ENCODE measurements at regions not wholly inside any gene's neighbourhood (a gene's known extent, or its start where the extent isn't known, plus 50 kb on each side); places are given as distances from the start of the nearest gene placed in this dataset.

- Histone ChIP-seq H3K36me3 (ENCODE audit: control insufficient read depth in 2 of 2, extremely low read depth in 1 of 2, insufficient read depth in 2 of 2, low read length in 2 of 2) (no peaks in the 10 kb centered on the region), H3K27ac (ENCODE audit: control insufficient read depth, insufficient read depth, low read length) (no peak overlapping the region), H4K20me1 (ENCODE audit: control insufficient read depth, extremely low read depth, insufficient read depth, low read length) (no peaks in the 10 kb centered on the region), H3K9me3 (ENCODE audit: control insufficient read depth, low read depth, low read length) (peaks cover 6% of the 10 kb centered on the region), H3K4me3 (ENCODE audit: control insufficient read depth in 2 of 3, extremely low read depth in 1 of 3, insufficient read depth in 2 of 3, low read depth in 1 of 3, low read length in 3 of 3) (no peak overlapping the region), H3K4me2 (ENCODE audit: control insufficient read depth, extremely low read depth, insufficient read depth, low read depth, low read length) (no peak overlapping the region), H3K9ac (ENCODE audit: control insufficient read depth, extremely low read depth, insufficient read depth, low read length) (no peak overlapping the region), H3K9me1 (ENCODE audit: control insufficient read depth, extremely low read depth, insufficient read depth, low read length) (no peaks in the 10 kb centered on the region), H3K79me2 (ENCODE audit: control insufficient read depth, insufficient read depth, low read length) (no peaks in the 10 kb centered on the region), H3K27me3 (ENCODE audit: control insufficient read depth, extremely low read depth, insufficient read depth, low read length) (no peaks in the 10 kb centered on the region), H2AFZ (ENCODE audit: control insufficient read depth, low read length) (no peak overlapping the region), H3K4me1 (ENCODE audit: control insufficient read depth, extremely low read depth, insufficient read depth, low read length) (no peaks in the 10 kb centered on the region)
- TF ChIP-seq CTCF (optimal IDR thresholded peaks at IDR 0.05 in 1 of 3, IDR thresholded peaks at IDR 0.05 in 1 of 3, conservative IDR thresholded peaks at IDR 0.05 in 1 of 3; ENCODE audit: extremely low read depth in 1 of 3, insufficient read depth in 2 of 3, low read length in 3 of 3) (no peak), EZH2 (IDR thresholded peaks at IDR 0.05; ENCODE audit: low read length) (no peak)
- dilution Hi-C loops (cut with MboI; ENCODE audit: extremely low pct_ligation_motif_present, low sequenced_read_pairs): no loop called here
- no peak for DNase-seq (ENCODE audit: low read depth, low spot score)
- no peak for FAIRE-seq
Measured at GRCh38 chr6:39995633-39996032, 61.4 kb upstream of the MOCS1 start.

GRCh38 chr6:39992861-39993622 is 58.8 kb upstream of the MOCS1 start:
- H4K20me1 ChIP-seq (ENCODE audit: control insufficient read depth, extremely low read depth, insufficient read depth, low read length): no peaks in the 10 kb centered on the region
- DNase-seq (ENCODE audit: low read depth, low spot score) (no peak), FAIRE-seq (no peak)
- H3K4me2 ChIP-seq (ENCODE audit: control insufficient read depth, extremely low read depth, insufficient read depth, low read depth, low read length): no peak overlapping the region
- H3K4me3 ChIP-seq (ENCODE audit: control insufficient read depth in 2 of 3, extremely low read depth in 1 of 3, insufficient read depth in 2 of 3, low read depth in 1 of 3, low read length in 3 of 3): no peak overlapping the region
- no peak overlapping the region for H3K9ac ChIP-seq (ENCODE audit: control insufficient read depth, extremely low read depth, insufficient read depth, low read length)
- H3K4me1 ChIP-seq (ENCODE audit: control insufficient read depth, extremely low read depth, insufficient read depth, low read length): no peaks in the 10 kb centered on the region
- no peaks in the 10 kb centered on the region for H3K9me1 ChIP-seq (ENCODE audit: control insufficient read depth, extremely low read depth, insufficient read depth, low read length)
- H2AFZ ChIP-seq (ENCODE audit: control insufficient read depth, low read length): no peak overlapping the region
- no peak overlapping the region for H3K27ac ChIP-seq (ENCODE audit: control insufficient read depth, insufficient read depth, low read length)
- TF ChIP-seq CTCF (optimal IDR thresholded peaks at IDR 0.05 in 1 of 3, IDR thresholded peaks at IDR 0.05 in 1 of 3, conservative IDR thresholded peaks at IDR 0.05 in 1 of 3; ENCODE audit: extremely low read depth in 1 of 3, insufficient read depth in 2 of 3, low read length in 3 of 3): no peak
- TF ChIP-seq EZH2 (IDR thresholded peaks at IDR 0.05; ENCODE audit: low read length): no peak
- dilution Hi-C loops (cut with MboI; ENCODE audit: extremely low pct_ligation_motif_present, low sequenced_read_pairs): no loop called here
- peaks cover 3% of the 10 kb centered on the region for H3K9me3 ChIP-seq (ENCODE audit: control insufficient read depth, low read depth, low read length)
- no peaks in the 10 kb centered on the region for H3K27me3 ChIP-seq (ENCODE audit: control insufficient read depth, extremely low read depth, insufficient read depth, low read length)
- no peaks in the 10 kb centered on the region for H3K79me2 ChIP-seq (ENCODE audit: control insufficient read depth, insufficient read depth, low read length)
- H3K36me3 ChIP-seq (ENCODE audit: control insufficient read depth in 2 of 2, extremely low read depth in 1 of 2, insufficient read depth in 2 of 2, low read length in 2 of 2): no peaks in the 10 kb centered on the region

Data from keratinocyte (primary cell).